T47D (cell line): ENCODE measurements at regions not wholly inside any gene's neighbourhood (a gene's known extent, or its start where the extent isn't known, plus 50 kb on each side); places are given as distances from the start of the nearest gene placed in this dataset.
A peak's percentile ranks its signal among the peaks of the same experiment; 100 is the strongest.

Experiments used
- DNase-seq, 2 experiments: peaks; one replicate each; pipeline versions ENCODE4 v3.0.0 to v3.0.0-alpha.2; 2011 to 2012; ENCODE audit warnings: low read depth in 1 of 2, low spot score in 1 of 2
- JUND ChIP-seq: IDR thresholded peaks from 2 replicates; pipeline ENCODE4 v1.6.1; 2012; ENCODE audit warnings: low read depth
- in situ Hi-C: cut with HindIII; loops from 2 replicates; pipeline ENCODE4 v1.10.0; 2016; ENCODE audit warnings: low sequenced_read_pairs, low pct_unique_long_range_greater_than_20kb

GRCh38 chr9:29775491-29775890 lies 2202.2 kb upstream of the C9orf72 start:
- TF ChIP-seq JUND: no peak
- in situ Hi-C loops: no loop called here
- no peak for DNase-seq

- in situ Hi-C loops: no loop called here
- TF ChIP-seq JUND: no peak
- DNase-seq: no peak
Measured at GRCh38 chr9:29778281-29778849, 2205.1 kb upstream of the C9orf72 start.

GRCh38 chr9:29793970-29794369 lies 2220.7 kb upstream of the C9orf72 start:
- no peak for DNase-seq
- in situ Hi-C loops: no loop called here
- TF ChIP-seq JUND: no peak

- TF ChIP-seq JUND: no peak
- no peak for DNase-seq
- in situ Hi-C loops: no loop called here
Measured at GRCh38 chr9:29796291-29796952, 2223.1 kb upstream of the C9orf72 start.

- TF ChIP-seq JUND: no peak
- no peak for DNase-seq
- in situ Hi-C loops: no loop called here
Measured at GRCh38 chr9:29798599-29798998, 2225.3 kb upstream of the C9orf72 start.

GRCh38 chr9:29799227-29799626 lies 2225.9 kb upstream of the C9orf72 start:
- no peak for TF ChIP-seq JUND
- DNase-seq: peak in 1 of 2 experiments; percentile 9
- in situ Hi-C loops: no loop called here

- no peak for DNase-seq
- no peak for TF ChIP-seq JUND
- in situ Hi-C loops: no loop called here
Measured at GRCh38 chr9:29800821-29801220, 2227.5 kb upstream of the C9orf72 start.

GRCh38 chr9:29802454-29802853 lies 2229.2 kb upstream of the C9orf72 start:
- TF ChIP-seq JUND: no peak
- no peak for DNase-seq
- in situ Hi-C loops: no loop called here

- in situ Hi-C loops: no loop called here
- no peak for TF ChIP-seq JUND
- no peak for DNase-seq
Measured at GRCh38 chr9:29806937-29807618, 2233.8 kb upstream of the C9orf72 start.

- in situ Hi-C loops: no loop called here
- no peak for DNase-seq
- TF ChIP-seq JUND: no peak
Measured at GRCh38 chr9:29816954-29817703, 2243.8 kb upstream of the C9orf72 start.

GRCh38 chr9:29822458-29822857 lies 2249.2 kb upstream of the C9orf72 start:
- DNase-seq: no peak
- in situ Hi-C loops: no loop called here
- TF ChIP-seq JUND: no peak

- in situ Hi-C loops: no loop called here
- no peak for TF ChIP-seq JUND
- DNase-seq: no peak
Measured at GRCh38 chr9:29826421-29826820, 2253.1 kb upstream of the C9orf72 start.

- no peak for TF ChIP-seq JUND
- in situ Hi-C loops: no loop called here
- peak; percentile 20 to 71 for DNase-seq
Measured at GRCh38 chr9:29830821-29831220, 2257.5 kb upstream of the C9orf72 start.
